GM13977 (cell line): ENCODE measurements at regions not wholly inside any gene's neighbourhood (a gene's known extent, or its start where the extent isn't known, plus 50 kb on each side); places are given as distances from the start of the nearest gene placed in this dataset.

ENCODE experiments used
- DNase-seq: peaks from one replicate; pipeline ENCODE4 v3.0.0; 2012; ENCODE audit warnings: low spot score
- in situ Hi-C: fragments of 300-500 bp; cut with MboI; formaldehyde crosslinking; loops from one replicate; pipeline ENCODE4 v1.12.0; 2022; ENCODE audit warnings: low sequenced_read_pairs, low pct_unique_long_range_greater_than_20kb, mixed read lengths, inconsistent platforms; ENCODE audit not compliant: unreplicated experiment
- TF ChIP-seq, protein P1 (sequence below): IDR thresholded peaks from 2 replicates; pipeline ENCODE4 v1.5.1; 2012; ENCODE audit warnings: mild to moderate bottlenecking, control low read depth; ENCODE audit not compliant: insufficient read depth; ENCODE audit errors: extremely low read depth, missing control alignments

DNA sequence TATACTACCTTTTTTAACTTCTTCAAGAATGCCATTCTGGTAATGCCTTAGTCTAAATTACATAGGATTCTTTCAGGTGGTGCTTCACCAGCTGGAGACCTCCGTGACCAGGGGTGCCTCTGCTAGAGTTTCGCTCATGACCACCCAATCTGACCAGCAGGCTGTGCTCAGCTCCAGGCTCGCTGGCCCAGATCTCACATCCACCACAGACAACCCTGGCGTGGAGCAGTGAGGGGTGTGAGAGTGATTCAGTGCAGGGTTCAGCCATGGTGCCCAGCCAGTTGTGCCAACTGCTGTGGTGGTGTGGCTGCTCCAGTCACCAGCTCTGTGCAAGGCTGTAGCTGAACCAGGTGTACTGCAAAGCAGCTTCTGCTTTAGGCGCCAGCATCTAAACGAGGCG lies 198.6 kb downstream of the MMUT start:
- TF ChIP-seq, protein P1, sequence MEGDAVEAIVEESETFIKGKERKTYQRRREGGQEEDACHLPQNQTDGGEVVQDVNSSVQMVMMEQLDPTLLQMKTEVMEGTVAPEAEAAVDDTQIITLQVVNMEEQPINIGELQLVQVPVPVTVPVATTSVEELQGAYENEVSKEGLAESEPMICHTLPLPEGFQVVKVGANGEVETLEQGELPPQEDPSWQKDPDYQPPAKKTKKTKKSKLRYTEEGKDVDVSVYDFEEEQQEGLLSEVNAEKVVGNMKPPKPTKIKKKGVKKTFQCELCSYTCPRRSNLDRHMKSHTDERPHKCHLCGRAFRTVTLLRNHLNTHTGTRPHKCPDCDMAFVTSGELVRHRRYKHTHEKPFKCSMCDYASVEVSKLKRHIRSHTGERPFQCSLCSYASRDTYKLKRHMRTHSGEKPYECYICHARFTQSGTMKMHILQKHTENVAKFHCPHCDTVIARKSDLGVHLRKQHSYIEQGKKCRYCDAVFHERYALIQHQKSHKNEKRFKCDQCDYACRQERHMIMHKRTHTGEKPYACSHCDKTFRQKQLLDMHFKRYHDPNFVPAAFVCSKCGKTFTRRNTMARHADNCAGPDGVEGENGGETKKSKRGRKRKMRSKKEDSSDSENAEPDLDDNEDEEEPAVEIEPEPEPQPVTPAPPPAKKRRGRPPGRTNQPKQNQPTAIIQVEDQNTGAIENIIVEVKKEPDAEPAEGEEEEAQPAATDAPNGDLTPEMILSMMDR = no peak
- in situ Hi-C loops = no loop called here
- DNase-seq = no peak

- DNase-seq = no peak
- in situ Hi-C loops = no loop called here
- TF ChIP-seq, protein P1 = no peak
Measured at GRCh38 chr6:49257549-49257948, 205.5 kb downstream of the MMUT start.

DNA sequence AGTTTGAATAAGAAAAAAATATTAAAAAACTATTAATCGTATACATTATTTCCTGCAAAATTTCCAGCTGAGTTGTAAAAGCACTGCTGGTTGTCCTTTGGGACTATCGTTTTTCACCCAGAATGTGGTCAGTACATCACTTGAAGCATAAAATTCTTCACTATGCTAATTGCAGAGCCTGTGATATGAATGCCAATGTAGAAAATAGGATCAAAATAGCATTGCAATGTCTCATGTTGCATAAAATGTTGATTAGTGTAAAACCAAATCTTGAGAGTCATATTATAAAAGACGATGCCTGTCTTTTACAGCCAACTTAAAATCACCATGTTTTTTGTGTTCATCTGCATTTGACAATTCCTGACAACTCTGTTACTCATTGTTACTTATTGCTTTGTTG lies 207.7 kb downstream of the MMUT start:
- no peak for DNase-seq
- TF ChIP-seq, protein P1 = no peak
- in situ Hi-C loops = no loop called here

DNA sequence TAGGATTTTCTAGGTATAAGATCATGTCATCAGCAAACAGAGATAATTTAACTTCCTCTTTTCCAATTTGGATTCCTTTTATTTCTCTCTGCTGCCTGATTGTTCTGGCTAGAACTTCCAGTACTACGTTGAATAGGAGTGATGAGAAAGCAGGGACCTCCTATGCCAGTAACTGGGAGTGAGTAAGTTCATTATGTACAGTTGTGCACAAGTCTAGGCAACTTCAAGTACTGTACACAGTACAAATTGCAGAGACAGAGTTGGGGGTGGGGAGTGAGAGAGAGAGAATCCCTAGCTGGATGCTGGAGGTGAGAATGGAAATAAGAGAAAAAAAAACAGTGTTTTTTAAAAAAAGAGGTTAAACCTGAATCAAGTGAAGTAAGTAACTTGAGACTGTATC lies 210.2 kb downstream of the MMUT start:
- in situ Hi-C loops = no loop called here
- TF ChIP-seq, protein P1 = no peak
- DNase-seq = no peak

DNA sequence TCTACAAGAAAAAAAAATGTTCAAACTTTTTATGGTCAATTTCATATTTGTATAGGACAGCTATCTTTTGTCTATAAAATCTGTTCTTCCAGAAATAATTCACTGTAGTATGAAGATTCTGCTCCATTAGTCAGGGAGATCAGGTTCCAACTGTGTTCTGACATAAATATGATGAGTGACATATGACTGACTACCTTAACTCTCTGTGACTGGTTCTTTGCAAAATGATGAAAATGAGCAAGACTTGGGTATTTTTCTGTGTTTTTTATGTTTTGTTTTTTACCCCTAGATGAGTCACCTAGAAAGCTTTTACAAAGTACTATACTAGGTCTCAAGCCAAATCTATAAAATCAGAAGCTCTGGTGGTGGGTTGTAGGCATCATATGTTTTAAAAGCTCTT lies 229.6 kb downstream of the MMUT start:
- TF ChIP-seq, protein P1 = no peak
- in situ Hi-C loops = no loop called here
- no peak for DNase-seq

DNA sequence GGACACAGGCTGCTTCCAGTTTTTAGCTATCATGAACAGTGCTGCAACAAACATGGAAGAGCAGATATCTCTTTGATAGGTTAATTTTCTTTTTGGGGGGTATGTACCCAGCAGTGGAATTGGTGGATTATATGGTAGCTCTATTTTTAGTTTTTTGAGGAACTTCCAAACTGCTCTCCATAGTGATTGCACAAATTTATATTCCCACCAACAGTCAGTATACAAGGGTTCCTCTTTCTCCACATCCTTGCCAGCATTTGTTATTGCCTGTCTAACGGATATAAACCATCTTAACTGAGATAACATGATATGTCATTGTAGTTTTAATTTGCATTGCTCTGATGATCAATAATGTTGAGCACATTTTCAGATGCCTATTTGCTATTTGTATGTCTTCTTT lies 237.6 kb downstream of the MMUT start:
- TF ChIP-seq, protein P1 = no peak
- no peak for DNase-seq
- in situ Hi-C loops = no loop called here

- TF ChIP-seq, protein P1 = no peak
- no peak for DNase-seq
- in situ Hi-C loops = no loop called here
Measured at GRCh38 chr6:49220293-49220692, 242.8 kb downstream of the MMUT start.
